NT2/D1 (cell line): ENCODE measurements at regions not wholly inside any gene's neighbourhood (a gene's known extent, or its start where the extent isn't known, plus 50 kb on each side); places are given as distances from the start of the nearest gene placed in this dataset.

Experiments
- SUZ12 ChIP-seq: IDR thresholded peaks from 2 replicates; pipeline ENCODE4 v1.6.1; 2011; ENCODE audit not compliant: insufficient read length, insufficient read depth; ENCODE audit errors: extremely low read depth
- ZNF274 ChIP-seq: IDR thresholded peaks from 2 replicates; pipeline ENCODE4 v1.6.1; 2011; ENCODE audit warnings: mild to moderate bottlenecking, low read depth, low read length

- TF ChIP-seq ZNF274, result no peak
- TF ChIP-seq SUZ12, result no peak
Measured at GRCh38 chr4:165725352-165725751, 147.7 kb upstream of the TLL1 start.
